ENCODE measurements at regions not wholly inside any gene's neighbourhood (a gene's known extent, or its start where the extent isn't known, plus 50 kb on each side); places are given as distances from the start of the nearest gene placed in this dataset.

DNA sequence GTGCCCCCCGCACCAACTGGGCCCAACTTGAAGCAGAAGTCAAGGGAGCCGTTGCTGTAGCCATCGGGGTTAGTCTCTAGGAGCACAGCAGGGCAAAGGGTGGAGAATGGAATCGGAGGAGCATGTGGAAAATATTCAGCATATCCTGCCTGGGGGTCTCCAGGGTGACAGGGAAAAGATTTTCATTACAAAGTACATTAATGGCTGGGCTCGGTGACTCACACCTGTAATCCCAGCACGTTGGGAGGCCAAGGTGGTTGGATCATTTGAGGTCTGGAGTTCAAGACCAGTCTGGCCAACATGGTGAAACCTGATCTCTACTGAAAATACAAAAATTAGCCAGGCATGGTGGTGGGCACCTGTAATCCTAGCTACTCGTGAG lies 53.8 kb upstream of the ABLIM1 start:
- Histone ChIP-seq H4K91ac (ENCODE audit: low read depth, low read length) (no peak overlapping the region), H3K14ac (ENCODE audit: low read length) (no peak overlapping the region), H4K8ac (ENCODE audit: low read depth, low read length) (no peak overlapping the region), H3K79me1 (ENCODE audit: low read length) (no peaks in the 10 kb centered on the region), H3K79me2 (ENCODE audit: control insufficient read depth, insufficient read depth, low read length, poor library complexity) (no peaks in the 10 kb centered on the region), H3K23ac (ENCODE audit: low read length) (no peak overlapping the region), H3K18ac (ENCODE audit: low read length) (no peak overlapping the region), H3K9ac (ENCODE audit: low read length) (no peak overlapping the region), H3K27ac (ENCODE audit: low read depth, low read length) (no peak overlapping the region), H2BK5ac (ENCODE audit: low read depth, low read length, poor library complexity) (no peak overlapping the region), H3K27me3 (ENCODE audit: insufficient read depth, low read length) (no peaks in the 10 kb centered on the region), H2AFZ (ENCODE audit: insufficient read depth, low read length, poor library complexity) (no peak overlapping the region), H2BK120ac (ENCODE audit: insufficient read depth, low read length, poor library complexity) (no peak overlapping the region), H4K12ac (ENCODE audit: low read depth, low read length) (no peak overlapping the region), H2AK5ac (ENCODE audit: low read length) (no peak overlapping the region), H3K4me3 (ENCODE audit: low read depth, low read length) (no peak overlapping the region), H3K4me2 (ENCODE audit: low read length) (no peak overlapping the region), H2BK12ac (ENCODE audit: low read length) (no peak overlapping the region), H3K9me3 (ENCODE audit: insufficient read depth, low read depth, low read length) (no peaks in the 10 kb centered on the region), H3K36me3 (ENCODE audit: control insufficient read depth in 1 of 2, insufficient read depth in 2 of 2, low read length in 2 of 2) (no peaks in the 10 kb centered on the region), H3K4me1 (ENCODE audit: control insufficient read depth in 1 of 2, insufficient read depth in 2 of 2, low read length in 2 of 2) (no peaks in the 10 kb centered on the region), H3K4ac (ENCODE audit: low read depth, low read length) (no peak overlapping the region)
- WGBS (ENCODE audit: extremely low coverage, insufficient coverage, insufficient read length): no CpG with 5 or more reads among the region's 7 CpGs
- DNase-seq: no peak

DNA sequence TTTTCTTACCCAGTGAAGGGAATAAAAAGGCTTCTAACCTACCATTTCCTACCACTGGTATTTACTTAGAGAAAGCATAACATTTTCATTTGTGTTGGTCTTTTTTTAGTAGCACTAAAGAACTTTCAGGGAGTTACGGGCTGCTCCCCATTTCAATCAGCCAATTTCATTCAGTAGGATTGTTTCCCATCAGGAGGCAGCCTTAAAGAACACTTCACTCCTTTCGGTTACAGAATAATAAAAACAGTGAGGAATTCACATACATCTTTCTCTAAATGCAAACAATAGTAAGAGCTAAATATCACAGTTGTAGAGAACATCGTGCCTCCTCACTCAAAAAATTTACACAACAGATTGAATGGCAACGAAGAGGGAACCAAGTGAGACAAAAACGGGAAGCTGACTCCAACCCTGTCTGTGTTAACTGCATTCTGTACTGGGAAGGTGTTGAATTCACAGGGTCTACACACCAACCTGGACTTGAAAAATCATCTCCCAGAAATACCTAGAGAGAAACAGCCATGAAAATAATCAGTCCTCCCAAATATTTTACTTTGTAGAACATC lies 55.5 kb upstream of the ABLIM1 start:
- no peak overlapping the region for H2AK5ac ChIP-seq (ENCODE audit: low read length)
- H3K36me3 ChIP-seq (ENCODE audit: control insufficient read depth in 1 of 2, insufficient read depth in 2 of 2, low read length in 2 of 2): no peaks in the 10 kb centered on the region
- no peak overlapping the region for H4K12ac ChIP-seq (ENCODE audit: low read depth, low read length)
- H2BK5ac ChIP-seq (ENCODE audit: low read depth, low read length, poor library complexity): no peak overlapping the region
- no peak overlapping the region for H2BK12ac ChIP-seq (ENCODE audit: low read length)
- H3K79me1 ChIP-seq (ENCODE audit: low read length): no peaks in the 10 kb centered on the region
- no peak overlapping the region for H3K27ac ChIP-seq (ENCODE audit: low read depth, low read length)
- no peak overlapping the region for H4K8ac ChIP-seq (ENCODE audit: low read depth, low read length)
- H3K79me2 ChIP-seq (ENCODE audit: control insufficient read depth, insufficient read depth, low read length, poor library complexity): no peaks in the 10 kb centered on the region
- no peak overlapping the region for H3K14ac ChIP-seq (ENCODE audit: low read length)
- no peak for DNase-seq
- no peak overlapping the region for H4K91ac ChIP-seq (ENCODE audit: low read depth, low read length)
- no peak overlapping the region for H3K4me2 ChIP-seq (ENCODE audit: low read length)
- no peak overlapping the region for H3K18ac ChIP-seq (ENCODE audit: low read length)
- no CpG with 5 or more reads among the region's 5 CpGs for WGBS (ENCODE audit: extremely low coverage, insufficient coverage, insufficient read length)
- no peaks in the 10 kb centered on the region for H3K9me3 ChIP-seq (ENCODE audit: insufficient read depth, low read depth, low read length)
- H3K27me3 ChIP-seq (ENCODE audit: insufficient read depth, low read length): no peaks in the 10 kb centered on the region
- H3K4me1 ChIP-seq (ENCODE audit: control insufficient read depth in 1 of 2, insufficient read depth in 2 of 2, low read length in 2 of 2): no peaks in the 10 kb centered on the region
- no peak overlapping the region for H2BK120ac ChIP-seq (ENCODE audit: insufficient read depth, low read length, poor library complexity)
- H3K23ac ChIP-seq (ENCODE audit: low read length): no peak overlapping the region
- H3K9ac ChIP-seq (ENCODE audit: low read length): no peak overlapping the region
- no peak overlapping the region for H3K4ac ChIP-seq (ENCODE audit: low read depth, low read length)
- H2AFZ ChIP-seq (ENCODE audit: insufficient read depth, low read length, poor library complexity): no peak overlapping the region
- H3K4me3 ChIP-seq (ENCODE audit: low read depth, low read length): no peak overlapping the region

DNA sequence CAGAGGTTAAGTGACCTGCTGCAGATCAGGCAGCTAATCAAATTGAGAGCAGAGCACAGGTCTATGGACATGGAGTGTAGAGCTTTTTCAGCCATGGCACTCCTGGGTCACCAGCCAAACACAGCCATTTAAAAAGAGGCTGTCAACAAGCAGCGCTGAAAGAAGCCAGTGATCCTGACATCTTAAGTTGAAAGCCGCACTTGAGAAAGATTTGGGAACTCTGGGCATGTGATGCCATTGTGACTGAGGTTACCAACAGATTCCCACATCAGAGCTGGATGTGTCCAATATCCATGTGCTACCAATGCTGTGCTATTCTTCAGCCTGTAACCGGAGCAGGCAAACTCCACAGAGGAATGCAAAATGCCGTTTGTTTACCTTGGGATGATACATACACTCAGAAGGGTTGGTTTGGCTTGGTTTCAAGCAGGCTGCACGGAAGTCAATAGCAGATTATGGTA lies 56.2 kb upstream of the ABLIM1 start:
- H3K9ac ChIP-seq (ENCODE audit: low read length): no peak overlapping the region
- H3K23ac ChIP-seq (ENCODE audit: low read length): no peak overlapping the region
- no peak overlapping the region for H3K14ac ChIP-seq (ENCODE audit: low read length)
- WGBS (ENCODE audit: extremely low coverage, insufficient coverage, insufficient read length): no CpG with 5 or more reads among the region's 5 CpGs
- no peaks in the 10 kb centered on the region for H3K79me2 ChIP-seq (ENCODE audit: control insufficient read depth, insufficient read depth, low read length, poor library complexity)
- H3K27ac ChIP-seq (ENCODE audit: low read depth, low read length): no peak overlapping the region
- no peak overlapping the region for H4K12ac ChIP-seq (ENCODE audit: low read depth, low read length)
- no peak overlapping the region for H3K4me3 ChIP-seq (ENCODE audit: low read depth, low read length)
- no peak overlapping the region for H2AFZ ChIP-seq (ENCODE audit: insufficient read depth, low read length, poor library complexity)
- no peaks in the 10 kb centered on the region for H3K79me1 ChIP-seq (ENCODE audit: low read length)
- no peak overlapping the region for H2BK120ac ChIP-seq (ENCODE audit: insufficient read depth, low read length, poor library complexity)
- H3K36me3 ChIP-seq (ENCODE audit: control insufficient read depth in 1 of 2, insufficient read depth in 2 of 2, low read length in 2 of 2): no peaks in the 10 kb centered on the region
- H3K27me3 ChIP-seq (ENCODE audit: insufficient read depth, low read length): no peaks in the 10 kb centered on the region
- H2BK5ac ChIP-seq (ENCODE audit: low read depth, low read length, poor library complexity): no peak overlapping the region
- DNase-seq: peak in 1 of 2 donors; percentile 27
- H3K4me1 ChIP-seq (ENCODE audit: control insufficient read depth in 1 of 2, insufficient read depth in 2 of 2, low read length in 2 of 2): no peaks in the 10 kb centered on the region
- no peak overlapping the region for H4K91ac ChIP-seq (ENCODE audit: low read depth, low read length)
- H2BK12ac ChIP-seq (ENCODE audit: low read length): no peak overlapping the region
- no peaks in the 10 kb centered on the region for H3K9me3 ChIP-seq (ENCODE audit: insufficient read depth, low read depth, low read length)
- H3K4me2 ChIP-seq (ENCODE audit: low read length): no peak overlapping the region
- H3K4ac ChIP-seq (ENCODE audit: low read depth, low read length): no peak overlapping the region
- H2AK5ac ChIP-seq (ENCODE audit: low read length): no peak overlapping the region
- H3K18ac ChIP-seq (ENCODE audit: low read length): no peak overlapping the region
- no peak overlapping the region for H4K8ac ChIP-seq (ENCODE audit: low read depth, low read length)

DNA sequence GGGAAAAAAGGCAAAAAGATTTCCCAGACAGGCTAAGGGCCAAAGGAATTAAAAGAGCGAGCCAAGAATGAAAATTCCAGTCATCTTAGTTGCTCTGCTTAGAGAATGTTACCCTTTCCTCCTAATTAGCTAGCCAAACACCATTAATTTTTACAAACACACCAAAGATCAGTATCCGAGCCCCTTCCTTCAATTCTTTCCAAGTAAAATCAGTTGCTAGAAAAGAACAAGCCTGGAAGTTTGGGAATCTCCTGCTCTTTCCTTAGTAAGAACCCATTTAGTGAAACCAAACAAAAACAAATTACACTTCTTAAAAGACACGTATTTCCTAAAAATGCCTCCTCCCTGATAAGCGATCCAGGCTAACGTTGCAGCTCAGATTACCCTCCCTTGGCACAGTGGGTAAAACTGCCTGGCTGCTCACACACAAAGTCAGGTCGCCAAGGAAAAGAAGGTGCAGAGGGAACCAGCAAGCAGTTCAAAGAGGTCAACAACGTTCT lies 57.1 kb upstream of the ABLIM1 start:
- H3K4me2 ChIP-seq (ENCODE audit: low read length): no peak overlapping the region
- no peaks in the 10 kb centered on the region for H3K4me1 ChIP-seq (ENCODE audit: control insufficient read depth in 1 of 2, insufficient read depth in 2 of 2, low read length in 2 of 2)
- peak in 1 of 2 donors; percentile 57 for DNase-seq
- no peak overlapping the region for H3K14ac ChIP-seq (ENCODE audit: low read length)
- no peak overlapping the region for H4K91ac ChIP-seq (ENCODE audit: low read depth, low read length)
- no peak overlapping the region for H3K18ac ChIP-seq (ENCODE audit: low read length)
- H2AFZ ChIP-seq (ENCODE audit: insufficient read depth, low read length, poor library complexity): no peak overlapping the region
- H2BK120ac ChIP-seq (ENCODE audit: insufficient read depth, low read length, poor library complexity): no peak overlapping the region
- H3K79me1 ChIP-seq (ENCODE audit: low read length): no peaks in the 10 kb centered on the region
- H2AK5ac ChIP-seq (ENCODE audit: low read length): no peak overlapping the region
- H2BK5ac ChIP-seq (ENCODE audit: low read depth, low read length, poor library complexity): no peak overlapping the region
- no peak overlapping the region for H4K8ac ChIP-seq (ENCODE audit: low read depth, low read length)
- no peak overlapping the region for H4K12ac ChIP-seq (ENCODE audit: low read depth, low read length)
- H3K9ac ChIP-seq (ENCODE audit: low read length): no peak overlapping the region
- H2BK12ac ChIP-seq (ENCODE audit: low read length): no peak overlapping the region
- H3K9me3 ChIP-seq (ENCODE audit: insufficient read depth, low read depth, low read length): no peaks in the 10 kb centered on the region
- H3K4ac ChIP-seq (ENCODE audit: low read depth, low read length): no peak overlapping the region
- no peaks in the 10 kb centered on the region for H3K36me3 ChIP-seq (ENCODE audit: control insufficient read depth in 1 of 2, insufficient read depth in 2 of 2, low read length in 2 of 2)
- WGBS (ENCODE audit: extremely low coverage, insufficient coverage, insufficient read length): 100% methylated on average over 1 of the region's 7 CpGs
- H3K27ac ChIP-seq (ENCODE audit: low read depth, low read length): no peak overlapping the region
- no peak overlapping the region for H3K4me3 ChIP-seq (ENCODE audit: low read depth, low read length)
- H3K27me3 ChIP-seq (ENCODE audit: insufficient read depth, low read length): no peaks in the 10 kb centered on the region
- no peak overlapping the region for H3K23ac ChIP-seq (ENCODE audit: low read length)
- H3K79me2 ChIP-seq (ENCODE audit: control insufficient read depth, insufficient read depth, low read length, poor library complexity): no peaks in the 10 kb centered on the region

Measured in trophoblast cell (in vitro differentiated cells and primary cell).